Keratinocyte (primary cell): ENCODE measurements at regions not wholly inside any gene's neighbourhood (a gene's known extent, or its start where the extent isn't known, plus 50 kb on each side); places are given as distances from the start of the nearest gene placed in this dataset.

ENCODE experiments used
- DNase-seq: peaks from one replicate; pipeline ENCODE4 v3.0.0-alpha.2; 2011; ENCODE audit warnings: low read depth, missing footprints, low spot score
- FAIRE-seq: peaks from 2 replicates; lab custom pipeline; 2011; peaks lifted over from hg19 to GRCh38; lab: Jason Lieb, UNC
- H2AFZ ChIP-seq: 2 replicates; pipeline ENCODE4 v1.6.0; 2012; ENCODE audit warnings: low read length, control low read depth, inconsistent platforms; ENCODE audit not compliant: control insufficient read depth
- H3K27ac ChIP-seq: 2 replicates; pipeline ENCODE4 v1.5.1; 2011; ENCODE audit warnings: low read length; ENCODE audit not compliant: control insufficient read depth, insufficient read depth
- H3K27me3 ChIP-seq: 3 replicates; pipeline ENCODE4 v1.6.0; 2011; ENCODE audit warnings: low read length; ENCODE audit not compliant: control insufficient read depth, insufficient read depth; ENCODE audit errors: extremely low read depth
- H3K36me3 ChIP-seq, 2 experiments: 2 replicates in 1 of 2; 3 replicates in 1 of 2; pipeline ENCODE4 v1.5.1; 2011; ENCODE audit warnings: low read length in 2 of 2, mild to moderate bottlenecking in 1 of 2; ENCODE audit not compliant: control insufficient read depth in 2 of 2, insufficient read depth in 2 of 2; ENCODE audit errors: extremely low read depth in 1 of 2
- H3K4me1 ChIP-seq: 3 replicates; pipeline ENCODE4 v1.5.1; 2011; ENCODE audit warnings: low read length; ENCODE audit not compliant: control insufficient read depth, insufficient read depth; ENCODE audit errors: extremely low read depth
- H3K4me2 ChIP-seq: 3 replicates; pipeline ENCODE4 v1.6.0; 2011; ENCODE audit warnings: low read depth, low read length; ENCODE audit not compliant: control insufficient read depth, insufficient read depth; ENCODE audit errors: extremely low read depth
- H3K4me3 ChIP-seq, 3 experiments: fragments of 200-600 bp in 1 of 3; sonication (generic) in 1 of 3; 2 replicates in 2 of 3; 3 replicates in 1 of 3; pipeline ENCODE4 v1.5.1; 2011 to 2016; ENCODE audit warnings: low read length in 3 of 3, mild to moderate bottlenecking in 3 of 3, control low read depth in 2 of 3, inconsistent platforms in 1 of 3, low read depth in 1 of 3, mixed read lengths in 1 of 3, mixed run types in 1 of 3, moderate library complexity in 1 of 3; ENCODE audit not compliant: control insufficient read depth in 2 of 3, insufficient read depth in 2 of 3; ENCODE audit errors: extremely low read depth in 1 of 3
- H3K79me2 ChIP-seq: 2 replicates; pipeline ENCODE4 v1.6.0; 2012; ENCODE audit warnings: low read length; ENCODE audit not compliant: control insufficient read depth, insufficient read depth
- H3K9ac ChIP-seq: 3 replicates; pipeline ENCODE4 v1.6.0; 2011; ENCODE audit warnings: low read length; ENCODE audit not compliant: control insufficient read depth, insufficient read depth; ENCODE audit errors: extremely low read depth
- H3K9me1 ChIP-seq: 3 replicates; pipeline ENCODE4 v1.6.0; 2011; ENCODE audit warnings: low read length; ENCODE audit not compliant: control insufficient read depth, insufficient read depth; ENCODE audit errors: extremely low read depth
- H3K9me3 ChIP-seq: 2 replicates; pipeline ENCODE4 v1.5.1; 2012; ENCODE audit warnings: low read depth, low read length; ENCODE audit not compliant: control insufficient read depth
- H4K20me1 ChIP-seq: 3 replicates; pipeline ENCODE4 v1.6.0; 2011; ENCODE audit warnings: low read length; ENCODE audit not compliant: control insufficient read depth, insufficient read depth; ENCODE audit errors: extremely low read depth
- CTCF ChIP-seq, 3 experiments: IDR thresholded peaks in 1 of 3; conservative IDR thresholded peaks in 1 of 3; optimal IDR thresholded peaks in 1 of 3; 2 replicates in 2 of 3; 3 replicates in 1 of 3; pipeline versions ENCODE3 to v1.5.1; 2011; ENCODE audit warnings: low read length in 3 of 3, mild to moderate bottlenecking in 3 of 3, moderate library complexity in 2 of 3, control low read depth in 1 of 3, inconsistent platforms in 1 of 3; ENCODE audit not compliant: insufficient read depth in 2 of 3; ENCODE audit errors: extremely low read depth in 1 of 3
- EZH2 ChIP-seq: IDR thresholded peaks from one replicate; pipeline ENCODE4 v1.6.1; 2012; ENCODE audit warnings: inconsistent platforms, mild to moderate bottlenecking, low read length, moderate library complexity
- dilution Hi-C: fragments of 300-500 bp; cut with MboI; formaldehyde crosslinking; loops from one replicate; pipeline ENCODE4 v1.7.0; 2020; ENCODE audit warnings: low sequenced_read_pairs; ENCODE audit not compliant: extremely low pct_ligation_motif_present

DNA sequence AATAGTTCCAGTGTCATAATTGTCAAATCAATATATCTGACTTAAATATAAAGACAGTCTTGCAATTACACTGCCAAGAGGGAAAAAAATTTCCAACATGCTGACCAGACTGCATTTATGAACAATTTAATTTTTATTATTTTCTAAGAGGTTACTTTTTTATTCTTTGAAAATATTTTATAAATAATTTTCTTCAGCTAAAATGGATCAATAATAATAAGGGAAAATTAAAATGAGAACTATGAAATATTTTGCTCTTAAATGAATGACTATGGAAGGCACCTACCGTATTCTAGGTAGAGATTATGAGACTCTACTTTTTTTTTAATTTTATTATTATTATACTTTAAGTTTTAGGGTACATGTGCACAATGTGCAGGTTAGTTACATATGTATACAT is 1032.5 kb upstream of the LRRN3 start:
- dilution Hi-C loops, result no loop called here
- DNase-seq, result no peak
- TF ChIP-seq CTCF (optimal IDR thresholded peaks at IDR 0.05 in 1 of 3, IDR thresholded peaks at IDR 0.05 in 1 of 3, conservative IDR thresholded peaks at IDR 0.05 in 1 of 3; ENCODE audit: extremely low read depth in 1 of 3, insufficient read depth in 2 of 3, low read length in 3 of 3) (no peak), EZH2 (no peak)

GRCh38 chr7:110061387-110061786 is 1029.5 kb upstream of the LRRN3 start:
- Histone ChIP-seq H3K9me3 (no peaks in the 10 kb centered on the region), H3K9me1 (no peaks in the 10 kb centered on the region), H3K9ac (no peak overlapping the region), H3K36me3 (no peaks in the 10 kb centered on the region), H4K20me1 (no peaks in the 10 kb centered on the region), H3K4me3 (no peak overlapping the region), H3K79me2 (no peaks in the 10 kb centered on the region), H2AFZ (no peak overlapping the region), H3K4me2 (no peak overlapping the region), H3K27me3 (no peaks in the 10 kb centered on the region), H3K4me1 (no peaks in the 10 kb centered on the region), H3K27ac (no peak overlapping the region)
- dilution Hi-C loops, result no loop called here
- TF ChIP-seq EZH2, result no peak
- TF ChIP-seq CTCF (optimal IDR thresholded peaks at IDR 0.05 in 1 of 3, IDR thresholded peaks at IDR 0.05 in 1 of 3, conservative IDR thresholded peaks at IDR 0.05 in 1 of 3; ENCODE audit: extremely low read depth in 1 of 3, insufficient read depth in 2 of 3, low read length in 3 of 3), result no peak
- no peak for DNase-seq
- FAIRE-seq, result no peak

More for the DNA sequence above, 1032.5 kb upstream of the LRRN3 start:
- no peak overlapping the region for H2AFZ ChIP-seq
- no peak overlapping the region for H3K4me2 ChIP-seq
- no peaks in the 10 kb centered on the region for H3K79me2 ChIP-seq
- no peak for FAIRE-seq
- no peaks in the 10 kb centered on the region for H3K27me3 ChIP-seq
- H3K9ac ChIP-seq, result no peak overlapping the region
- H3K36me3 ChIP-seq, result no peaks in the 10 kb centered on the region
- no peaks in the 10 kb centered on the region for H3K4me1 ChIP-seq
- H3K9me1 ChIP-seq, result no peaks in the 10 kb centered on the region
- no peak overlapping the region for H3K27ac ChIP-seq
- H3K9me3 ChIP-seq, result no peaks in the 10 kb centered on the region
- H4K20me1 ChIP-seq, result no peaks in the 10 kb centered on the region
- no peak overlapping the region for H3K4me3 ChIP-seq
